HG03469 (cell line): ENCODE measurements at regions not wholly inside any gene's neighbourhood (a gene's known extent, or its start where the extent isn't known, plus 50 kb on each side); places are given as distances from the start of the nearest gene placed in this dataset.
"Not testable (repeated sequence)": the region's sequence is repeated elsewhere in the genome, so short reads cannot be mapped to it uniquely, and the experiment has no call there.

ENCODE experiments used
- ATAC-seq: cut with Tn5 transposase; IDR thresholded peaks from one replicate; pipeline ENCODE4 v1.9.1; 2021; ENCODE audit warnings: mild to moderate bottlenecking, moderate library complexity, moderate number of reproducible peaks; ENCODE audit not compliant: unreplicated experiment

DNA sequence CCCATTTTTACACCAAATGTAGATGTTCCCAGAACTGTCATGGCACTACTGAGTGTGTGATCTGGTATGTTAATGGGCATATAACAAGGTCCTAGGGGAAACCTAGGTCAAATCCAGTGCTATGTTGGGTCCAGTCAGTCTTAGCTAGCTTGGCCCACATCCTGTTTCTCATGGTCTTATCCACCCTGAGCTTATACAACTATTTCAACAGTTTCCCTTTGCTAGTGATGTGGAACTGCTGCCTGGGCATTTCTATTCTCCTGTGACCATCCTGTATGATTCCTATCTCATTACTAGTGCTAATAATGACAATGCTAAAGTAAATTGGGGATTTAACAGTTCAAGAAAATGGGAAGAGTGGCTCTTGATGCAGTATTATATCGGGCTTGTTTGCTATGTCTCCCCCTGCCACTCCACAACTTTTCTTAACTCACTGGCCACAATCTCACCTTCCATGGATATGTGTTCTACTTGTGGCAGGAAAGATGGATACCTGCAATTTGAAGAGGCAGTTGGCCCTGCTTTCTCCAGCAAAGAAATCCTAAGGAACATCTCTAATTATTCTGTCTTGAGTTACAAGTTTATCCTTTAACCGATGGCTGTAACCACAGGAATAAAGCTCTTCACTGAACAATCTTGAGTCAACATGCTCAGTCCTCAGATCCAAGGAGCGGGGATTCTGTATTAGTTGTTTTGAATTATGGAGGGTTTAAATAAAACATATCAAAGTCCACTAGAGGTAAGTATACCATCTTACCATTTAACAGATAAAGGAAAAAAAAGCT is 707.8 kb downstream of the XPNPEP1 start:
- ATAC-seq: no peak

- ATAC-seq: not testable (repeated sequence)
Observed at GRCh38 chr10:109214891-109215290, 708.4 kb downstream of the XPNPEP1 start.

- no peak for ATAC-seq
Observed at GRCh38 chr10:109207361-109207760, 716.0 kb downstream of the XPNPEP1 start.

DNA sequence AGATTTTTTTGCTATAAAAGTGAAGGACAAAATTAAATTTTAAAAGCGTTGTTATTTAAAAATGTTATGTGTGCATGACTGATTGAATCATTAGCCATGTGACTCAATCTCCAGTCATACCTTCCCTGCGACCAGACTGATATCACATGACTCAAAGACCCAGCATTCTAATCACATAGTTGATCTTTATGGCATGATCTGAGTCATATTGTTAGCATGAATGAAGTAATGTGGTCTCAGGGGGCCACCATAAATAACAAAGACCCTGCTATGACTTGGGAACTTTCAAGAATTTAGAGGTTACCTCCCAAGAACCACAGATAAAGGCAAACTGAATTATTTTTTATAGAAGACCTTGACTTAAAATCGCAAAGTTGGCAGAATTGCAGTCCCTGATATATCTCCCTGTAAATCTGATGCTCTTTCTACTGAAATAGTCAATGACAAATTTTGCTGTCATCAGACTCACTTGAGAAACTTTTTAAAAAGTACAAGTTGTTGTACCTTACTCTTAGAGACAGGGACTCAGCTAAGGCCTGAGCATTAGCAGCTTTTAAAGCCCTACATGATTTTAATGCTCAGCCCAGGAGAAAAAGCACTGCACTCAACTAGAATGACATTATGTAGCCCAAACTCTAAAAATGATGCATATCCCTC is 717.3 kb downstream of the XPNPEP1 start:
- no peak for ATAC-seq

DNA sequence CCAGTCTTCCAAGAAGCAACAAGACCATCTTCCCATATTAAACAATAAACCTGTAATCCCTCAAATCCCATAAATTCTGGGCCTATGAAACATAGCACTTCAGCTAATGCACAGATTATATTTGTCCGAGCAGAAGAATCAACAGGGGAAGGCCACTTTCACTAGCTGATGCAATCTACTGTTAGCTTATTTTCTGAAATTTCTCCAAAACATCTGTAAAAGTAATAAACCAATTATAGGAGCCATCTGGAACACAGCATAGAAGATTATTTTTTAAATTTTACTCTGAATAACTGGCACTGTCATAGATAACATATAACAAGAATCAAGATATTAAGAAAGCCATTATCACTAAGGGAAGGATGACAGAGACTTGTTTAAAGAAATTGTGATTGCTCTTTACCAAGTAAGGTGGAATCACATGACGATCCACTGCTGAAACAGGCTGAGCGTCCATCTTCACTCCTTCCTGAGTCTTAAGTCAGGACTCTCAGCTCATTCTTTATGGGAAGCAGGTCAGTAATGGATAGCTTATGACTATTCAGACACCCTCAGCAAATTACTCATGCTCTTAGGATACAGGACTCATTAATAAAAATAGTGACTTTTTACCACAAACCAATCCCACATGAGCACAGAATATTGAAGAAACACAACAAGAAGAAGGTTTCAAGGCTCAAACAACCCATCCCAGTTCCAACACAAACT is 719.5 kb downstream of the XPNPEP1 start:
- no peak for ATAC-seq

- ATAC-seq: no peak
Observed at GRCh38 chr10:109202111-109202510, 721.2 kb downstream of the XPNPEP1 start.

- ATAC-seq: no peak
Observed at GRCh38 chr10:109200646-109201045, 722.7 kb downstream of the XPNPEP1 start.

DNA sequence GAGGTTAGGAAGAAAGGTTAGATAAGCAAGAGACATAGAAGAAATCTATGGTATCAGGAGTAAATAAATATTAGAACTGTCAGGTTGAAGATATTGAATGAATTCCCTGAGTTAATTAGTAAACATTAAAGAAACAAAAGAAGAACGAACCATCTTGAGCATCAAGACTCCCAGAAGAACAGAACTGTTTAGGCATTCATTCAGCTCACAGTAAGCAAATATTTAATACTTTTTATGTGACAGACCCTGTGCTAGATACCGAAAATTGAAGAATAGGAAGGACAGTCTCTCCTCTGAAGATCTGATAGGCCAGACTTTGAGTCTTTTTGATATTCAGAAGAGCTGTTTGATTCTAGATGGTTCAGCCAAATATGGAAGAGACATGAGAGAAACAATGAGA is 731.5 kb downstream of the XPNPEP1 start:
- ATAC-seq: no peak

GRCh38 chr10:109191341-109191740 is 732.0 kb downstream of the XPNPEP1 start:
- ATAC-seq: no peak

DNA sequence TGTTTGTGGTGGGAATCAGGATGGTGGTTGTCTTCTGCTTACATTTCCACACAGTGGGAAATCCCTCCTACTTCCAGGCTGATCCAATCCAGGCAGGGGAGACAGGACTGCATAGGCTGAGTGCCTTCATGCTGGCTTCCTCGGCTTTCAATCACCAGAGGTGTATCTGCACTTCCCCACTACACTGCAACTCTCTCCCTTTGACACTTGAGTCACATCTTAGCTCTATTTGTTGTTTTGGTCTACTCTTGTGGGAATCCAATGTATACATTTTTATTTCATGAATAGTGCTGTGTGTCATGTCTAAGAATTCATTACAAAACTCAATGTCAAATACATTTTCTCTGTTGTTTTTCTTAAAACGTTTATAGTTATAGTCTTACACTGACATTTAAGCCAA is 735.6 kb downstream of the XPNPEP1 start:
- ATAC-seq: no peak

GRCh38 chr10:109183366-109183765 is 739.9 kb downstream of the XPNPEP1 start:
- ATAC-seq: no peak

GRCh38 chr10:109178591-109178990 is 744.7 kb downstream of the XPNPEP1 start:
- ATAC-seq: no peak

DNA sequence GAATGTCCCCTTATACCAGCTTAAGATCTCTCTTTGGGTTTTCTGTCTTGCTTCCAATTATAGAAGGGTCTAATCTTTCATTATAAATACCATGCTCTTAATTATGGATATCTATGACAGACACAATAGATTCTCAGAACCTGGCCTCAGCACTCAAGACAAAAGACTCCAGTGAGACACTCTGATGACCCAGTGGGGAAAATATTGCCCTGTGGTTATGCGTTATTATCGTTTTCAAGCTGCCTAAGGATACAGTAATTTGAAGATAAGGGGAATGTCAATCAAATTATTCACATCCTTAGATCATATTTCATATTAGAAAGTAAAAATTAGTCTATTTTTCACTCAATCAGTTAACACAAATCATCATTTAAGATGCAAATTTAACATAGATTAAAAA is 748.8 kb downstream of the XPNPEP1 start:
- ATAC-seq: no peak

DNA sequence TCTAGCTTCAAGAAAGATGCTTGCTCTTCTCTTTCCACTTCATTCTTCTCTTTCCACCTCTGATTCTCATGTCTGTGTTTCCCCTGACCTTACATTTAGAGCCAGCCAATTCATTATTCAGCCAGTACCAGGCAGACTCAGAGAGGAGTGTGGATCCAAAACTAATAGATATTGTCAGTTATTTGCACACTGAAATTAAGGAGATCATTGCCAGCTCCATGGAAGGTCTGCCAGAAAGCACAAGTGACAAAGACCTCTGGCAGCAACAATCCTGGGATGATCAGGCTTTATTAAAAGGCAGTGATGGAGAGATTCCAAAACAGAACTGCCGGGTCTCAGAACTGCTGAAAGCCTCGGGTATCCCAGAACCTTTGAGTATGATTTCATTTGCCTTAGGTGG is 749.4 kb downstream of the XPNPEP1 start:
- ATAC-seq: no peak

DNA sequence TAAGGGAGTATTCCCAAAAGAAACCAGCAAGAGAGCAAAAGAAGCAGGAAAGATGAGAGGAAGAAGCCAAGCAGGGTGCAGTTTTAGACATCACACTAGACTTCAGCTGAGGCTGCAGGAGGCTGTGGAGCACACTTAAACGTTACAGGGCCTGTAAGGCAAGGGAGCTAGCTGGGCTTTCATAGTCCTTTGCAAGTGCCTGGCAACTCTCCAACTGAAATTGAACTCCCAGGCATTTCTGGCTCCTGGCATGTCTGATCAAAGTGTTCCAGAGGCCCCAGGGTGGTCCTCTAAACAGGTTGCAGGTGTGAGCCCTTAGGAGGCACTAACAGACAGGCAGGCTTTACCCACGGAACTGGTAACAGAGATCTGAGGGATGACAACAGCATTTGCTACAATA is 750.2 kb downstream of the XPNPEP1 start:
- no peak for ATAC-seq

- ATAC-seq: no peak
Observed at GRCh38 chr10:109166935-109167334, 756.4 kb downstream of the XPNPEP1 start.

DNA sequence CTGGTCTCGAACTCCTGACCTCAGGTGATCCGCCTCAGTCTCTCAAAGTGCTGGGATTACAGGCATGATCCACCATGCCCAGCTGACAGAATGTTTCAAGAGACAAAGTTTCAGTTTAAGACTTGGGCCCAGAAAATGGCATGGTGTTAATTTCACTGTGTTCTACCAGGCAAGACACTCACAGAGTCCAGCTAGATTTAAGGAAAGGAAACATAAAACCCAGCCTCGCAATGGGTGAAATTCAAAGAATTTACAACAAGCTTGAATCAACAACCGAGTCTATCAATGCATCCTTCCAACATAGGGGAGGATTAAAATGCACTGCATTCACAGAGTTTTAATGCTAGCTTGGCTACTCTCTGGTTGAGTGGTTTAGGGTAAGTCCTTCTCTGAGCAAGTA is 764.0 kb downstream of the XPNPEP1 start:
- no peak for ATAC-seq

DNA sequence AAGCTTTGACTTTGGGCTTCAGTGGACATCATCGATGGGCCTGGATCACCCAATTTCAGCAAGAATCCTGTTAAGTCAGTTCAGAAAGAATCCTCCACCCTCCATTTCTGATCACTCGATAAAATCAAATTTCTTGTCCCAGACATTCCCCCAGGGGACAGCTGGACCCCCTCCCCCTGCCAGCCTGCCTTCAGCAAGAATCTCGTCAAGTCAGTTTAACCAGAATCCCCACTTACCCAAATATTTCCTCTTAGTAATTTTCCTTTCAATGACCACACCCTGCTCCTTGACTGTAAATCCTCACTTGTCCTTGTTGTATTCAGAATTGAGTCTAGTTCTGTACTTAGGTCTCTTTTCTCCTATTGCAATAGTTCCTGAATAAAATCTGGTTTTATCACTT is 766.9 kb downstream of the XPNPEP1 start:
- no peak for ATAC-seq

GRCh38 chr10:109149666-109150350 is 773.5 kb downstream of the XPNPEP1 start:
- no peak for ATAC-seq

DNA sequence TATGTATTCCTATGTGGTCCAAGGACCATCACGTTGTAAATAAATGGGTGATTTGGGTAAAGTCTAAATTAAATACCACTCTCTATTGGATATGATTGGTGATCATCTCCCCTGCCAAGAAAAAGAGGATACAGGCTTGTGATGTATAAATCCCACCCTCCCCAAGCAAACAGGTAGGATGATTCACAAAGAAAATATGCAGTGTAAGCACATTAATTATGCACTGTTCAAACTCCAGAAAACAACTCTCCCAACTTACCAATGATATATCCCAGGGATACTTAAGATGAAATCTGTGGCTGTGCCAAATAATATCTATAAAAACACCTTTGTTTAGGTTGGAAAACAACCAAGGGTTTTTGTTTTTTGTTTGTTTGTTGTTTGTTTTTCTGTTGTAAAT is 795.9 kb downstream of the XPNPEP1 start:
- ATAC-seq: no peak

DNA sequence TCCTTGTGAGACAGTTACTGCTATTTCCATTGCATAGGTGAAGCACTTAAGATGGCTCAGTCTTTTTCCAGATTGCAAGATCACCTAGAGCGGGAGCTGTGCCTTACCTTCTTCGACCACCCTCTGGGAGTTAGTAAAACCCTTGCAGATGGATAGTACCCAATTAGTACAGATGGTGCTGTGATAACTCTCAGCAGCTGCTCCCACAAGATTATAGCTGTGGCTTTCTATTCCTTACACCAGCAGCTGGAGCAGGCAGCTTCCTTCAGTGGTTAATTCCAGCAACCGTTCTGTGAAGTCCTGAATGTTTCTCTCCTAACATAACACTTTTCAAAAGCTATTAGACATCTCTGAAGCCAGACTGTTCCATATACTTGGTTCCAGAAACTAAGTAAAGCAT is 796.8 kb downstream of the XPNPEP1 start:
- ATAC-seq: no peak
